ENCODE measurements at regions not wholly inside any gene's neighbourhood (a gene's known extent, or its start where the extent isn't known, plus 50 kb on each side); places are given as distances from the start of the nearest gene placed in this dataset.

GRCh38 chr6:78561015-78561414, 306.3 kb upstream of the IRAK1BP1 start:
- DNase-seq (ENCODE audit: low read depth, low spot score), result no peak
- H3K9me3 ChIP-seq (ENCODE audit: control insufficient read depth, insufficient read depth, low read length), result peaks cover 2% of the 10 kb centered on the region; the same call in 1 of the 2 replicates
- no peak overlapping the region for H3K27ac ChIP-seq (ENCODE audit: low read length)
- H3K36me3 ChIP-seq (ENCODE audit: control insufficient read depth, insufficient read depth, low read length), result no peaks in the 10 kb centered on the region
- no peaks in the 10 kb centered on the region for H3K27me3 ChIP-seq (ENCODE audit: control insufficient read depth, insufficient read depth, low read length)
- no peak overlapping the region for H3K4me3 ChIP-seq (ENCODE audit: low read length)
- H3K4me1 ChIP-seq (ENCODE audit: control insufficient read depth, insufficient read depth, low read length), result no peaks in the 10 kb centered on the region

DNA sequence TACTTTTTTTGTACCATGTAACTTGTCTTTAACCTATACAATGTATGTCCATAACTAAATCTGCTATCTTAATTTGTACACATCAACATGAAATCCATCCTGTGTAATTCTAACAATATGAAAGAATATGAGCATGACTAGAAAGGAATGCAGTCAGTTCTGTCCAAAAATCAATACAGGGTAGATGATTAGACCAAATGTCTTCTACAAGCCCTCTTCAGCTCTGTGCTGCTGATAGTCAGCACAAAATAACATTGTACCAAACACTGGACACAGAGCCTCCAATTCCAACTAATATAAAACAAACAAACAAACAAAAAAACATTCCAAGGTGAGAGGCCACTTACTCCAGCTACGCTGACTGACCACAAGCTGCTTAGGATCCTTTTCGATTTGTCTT, 301.4 kb upstream of the IRAK1BP1 start:
- Histone ChIP-seq H3K9me3 (ENCODE audit: control insufficient read depth, insufficient read depth, low read length) (no peaks in the 10 kb centered on the region), H3K36me3 (ENCODE audit: control insufficient read depth, insufficient read depth, low read length) (no peaks in the 10 kb centered on the region), H3K4me3 (ENCODE audit: low read length) (no peak overlapping the region), H3K4me1 (ENCODE audit: control insufficient read depth, insufficient read depth, low read length) (no peaks in the 10 kb centered on the region; the same call in 1 of the 2 replicates), H3K27me3 (ENCODE audit: control insufficient read depth, insufficient read depth, low read length) (no peaks in the 10 kb centered on the region), H3K27ac (ENCODE audit: low read length) (no peak overlapping the region)
- DNase-seq (ENCODE audit: low read depth, low spot score), result no peak
- WGBS (ENCODE audit: insufficient coverage, insufficient read length), result no CpG with 5 or more reads among the region's 2 CpGs

GRCh38 chr6:78570044-78570443, 297.3 kb upstream of the IRAK1BP1 start:
- no CpG with 5 or more reads among the region's 1 CpG for WGBS (ENCODE audit: insufficient coverage, insufficient read length)
- no peak overlapping the region for H3K4me3 ChIP-seq (ENCODE audit: low read length)
- no peaks in the 10 kb centered on the region; the same call in 1 of the 2 replicates for H3K4me1 ChIP-seq (ENCODE audit: control insufficient read depth, insufficient read depth, low read length)

GRCh38 chr6:78577585-78577984, 289.8 kb upstream of the IRAK1BP1 start:
- Histone ChIP-seq H3K27ac (ENCODE audit: low read length) (no peak overlapping the region), H3K27me3 (ENCODE audit: control insufficient read depth, insufficient read depth, low read length) (no peaks in the 10 kb centered on the region), H3K4me1 (ENCODE audit: control insufficient read depth, insufficient read depth, low read length) (peaks cover 2% of the 10 kb centered on the region; the same call in 1 of the 2 replicates), H3K4me3 (ENCODE audit: low read length) (no peak overlapping the region), H3K36me3 (ENCODE audit: control insufficient read depth, insufficient read depth, low read length) (no peaks in the 10 kb centered on the region), H3K9me3 (ENCODE audit: control insufficient read depth, insufficient read depth, low read length) (no peaks in the 10 kb centered on the region)
- DNase-seq (ENCODE audit: low read depth, low spot score), result no peak
- WGBS (ENCODE audit: insufficient coverage, insufficient read length), result no CpG with 5 or more reads among the region's 1 CpG

More at GRCh38 chr6:78570044-78570443, 297.3 kb upstream of the IRAK1BP1 start:
- Histone ChIP-seq H3K36me3 (ENCODE audit: control insufficient read depth, insufficient read depth, low read length) (no peaks in the 10 kb centered on the region), H3K27me3 (ENCODE audit: control insufficient read depth, insufficient read depth, low read length) (no peaks in the 10 kb centered on the region), H3K9me3 (ENCODE audit: control insufficient read depth, insufficient read depth, low read length) (no peaks in the 10 kb centered on the region), H3K27ac (ENCODE audit: low read length) (no peak overlapping the region)
- peak; percentile 16 for DNase-seq (ENCODE audit: low read depth, low spot score)

DNA sequence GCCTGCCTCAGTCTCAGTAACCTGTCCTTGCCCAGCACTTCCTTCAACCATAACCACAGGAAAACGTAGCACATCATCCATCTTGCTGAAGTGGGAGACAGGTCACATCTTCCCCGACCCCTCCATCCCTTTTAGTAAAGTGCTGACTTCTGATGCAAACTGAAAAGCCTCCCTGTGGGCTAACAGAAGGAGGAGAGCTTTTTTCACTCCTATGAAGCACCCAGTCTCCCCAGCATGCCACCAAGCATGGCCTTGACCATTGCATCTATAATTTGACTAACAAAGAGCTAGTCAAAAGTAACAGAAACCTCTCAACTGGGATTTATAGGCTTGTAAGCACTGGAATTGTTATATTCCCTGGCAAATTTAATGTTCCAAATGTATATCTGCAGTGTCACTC, 288.9 kb upstream of the IRAK1BP1 start:
- DNase-seq (ENCODE audit: low read depth, low spot score), result no peak
- Histone ChIP-seq H3K4me3 (ENCODE audit: low read length) (no peak overlapping the region), H3K36me3 (ENCODE audit: control insufficient read depth, insufficient read depth, low read length) (no peaks in the 10 kb centered on the region), H3K4me1 (ENCODE audit: control insufficient read depth, insufficient read depth, low read length) (peaks cover 2% of the 10 kb centered on the region; the same call in 1 of the 2 replicates), H3K9me3 (ENCODE audit: control insufficient read depth, insufficient read depth, low read length) (no peaks in the 10 kb centered on the region), H3K27me3 (ENCODE audit: control insufficient read depth, insufficient read depth, low read length) (no peaks in the 10 kb centered on the region), H3K27ac (ENCODE audit: low read length) (no peak overlapping the region)
- no CpG with 5 or more reads among the region's 2 CpGs for WGBS (ENCODE audit: insufficient coverage, insufficient read length)

- Histone ChIP-seq H3K27ac (ENCODE audit: low read length) (no peak overlapping the region), H3K4me3 (ENCODE audit: low read length) (no peak overlapping the region), H3K9me3 (ENCODE audit: control insufficient read depth, insufficient read depth, low read length) (no peaks in the 10 kb centered on the region), H3K27me3 (ENCODE audit: control insufficient read depth, insufficient read depth, low read length) (no peaks in the 10 kb centered on the region), H3K4me1 (ENCODE audit: control insufficient read depth, insufficient read depth, low read length) (peaks cover 2% of the 10 kb centered on the region; the same call in 1 of the 2 replicates), H3K36me3 (ENCODE audit: control insufficient read depth, insufficient read depth, low read length) (no peaks in the 10 kb centered on the region)
- WGBS (ENCODE audit: insufficient coverage, insufficient read length), result no CpG with 5 or more reads among the region's 2 CpGs
- DNase-seq (ENCODE audit: low read depth, low spot score), result no peak
Observed at GRCh38 chr6:78580923-78581322, 286.4 kb upstream of the IRAK1BP1 start.

DNA sequence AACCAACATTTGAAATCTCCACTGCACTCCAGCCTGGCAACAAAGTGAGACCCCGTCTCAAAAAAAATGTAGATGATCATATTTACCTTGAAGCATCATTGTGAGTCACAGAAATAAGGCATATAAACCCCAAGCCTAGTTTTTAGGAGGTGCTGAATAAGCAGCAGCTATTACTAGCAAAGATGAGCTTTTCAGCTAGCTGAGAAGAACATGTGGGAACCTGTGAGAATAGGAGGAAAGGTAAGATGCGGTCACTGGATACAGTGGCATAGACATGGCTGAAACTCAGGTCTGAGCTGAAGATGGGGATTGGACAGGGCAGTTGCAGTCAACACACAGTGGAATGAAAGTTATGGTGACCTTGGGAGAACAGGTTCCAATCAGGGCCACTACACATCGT, 284.3 kb upstream of the IRAK1BP1 start:
- H3K9me3 ChIP-seq (ENCODE audit: control insufficient read depth, insufficient read depth, low read length), result no peaks in the 10 kb centered on the region
- no peak for DNase-seq (ENCODE audit: low read depth, low spot score)
- H3K4me1 ChIP-seq (ENCODE audit: control insufficient read depth, insufficient read depth, low read length), result peaks cover 2% of the 10 kb centered on the region; the same call in 1 of the 2 replicates
- no peak overlapping the region for H3K27ac ChIP-seq (ENCODE audit: low read length)
- no peaks in the 10 kb centered on the region for H3K27me3 ChIP-seq (ENCODE audit: control insufficient read depth, insufficient read depth, low read length)
- no peaks in the 10 kb centered on the region for H3K36me3 ChIP-seq (ENCODE audit: control insufficient read depth, insufficient read depth, low read length)
- no CpG with 5 or more reads among the region's 3 CpGs for WGBS (ENCODE audit: insufficient coverage, insufficient read length)
- H3K4me3 ChIP-seq (ENCODE audit: low read length), result no peak overlapping the region

DNA sequence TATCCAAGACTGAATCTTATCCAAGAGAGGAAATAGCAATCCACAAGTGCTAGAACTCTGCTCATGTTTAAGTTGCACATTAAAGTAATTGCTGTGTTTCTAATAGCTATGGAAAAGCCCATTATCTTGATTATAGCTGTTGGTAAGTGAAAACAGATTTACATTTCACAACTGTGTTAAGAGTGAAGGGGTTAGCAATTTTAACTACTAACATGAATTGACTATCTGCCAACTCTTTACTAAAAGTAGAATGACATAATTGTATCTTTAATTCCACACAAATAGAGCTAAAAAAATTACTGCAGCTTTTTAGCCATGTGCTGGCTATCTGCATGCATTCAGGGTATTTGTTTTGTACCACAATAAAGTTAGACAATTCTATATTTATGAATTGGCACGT, 277.9 kb upstream of the IRAK1BP1 start:
- Histone ChIP-seq H3K9me3 (ENCODE audit: control insufficient read depth, insufficient read depth, low read length) (no peaks in the 10 kb centered on the region), H3K4me3 (ENCODE audit: low read length) (no peak overlapping the region), H3K36me3 (ENCODE audit: control insufficient read depth, insufficient read depth, low read length) (no peaks in the 10 kb centered on the region), H3K4me1 (ENCODE audit: control insufficient read depth, insufficient read depth, low read length) (no peaks in the 10 kb centered on the region), H3K27ac (ENCODE audit: low read length) (no peak overlapping the region), H3K27me3 (ENCODE audit: control insufficient read depth, insufficient read depth, low read length) (no peaks in the 10 kb centered on the region)
- no peak for DNase-seq (ENCODE audit: low read depth, low spot score)
- no CpG with 5 or more reads among the region's 1 CpG for WGBS (ENCODE audit: insufficient coverage, insufficient read length)

DNA sequence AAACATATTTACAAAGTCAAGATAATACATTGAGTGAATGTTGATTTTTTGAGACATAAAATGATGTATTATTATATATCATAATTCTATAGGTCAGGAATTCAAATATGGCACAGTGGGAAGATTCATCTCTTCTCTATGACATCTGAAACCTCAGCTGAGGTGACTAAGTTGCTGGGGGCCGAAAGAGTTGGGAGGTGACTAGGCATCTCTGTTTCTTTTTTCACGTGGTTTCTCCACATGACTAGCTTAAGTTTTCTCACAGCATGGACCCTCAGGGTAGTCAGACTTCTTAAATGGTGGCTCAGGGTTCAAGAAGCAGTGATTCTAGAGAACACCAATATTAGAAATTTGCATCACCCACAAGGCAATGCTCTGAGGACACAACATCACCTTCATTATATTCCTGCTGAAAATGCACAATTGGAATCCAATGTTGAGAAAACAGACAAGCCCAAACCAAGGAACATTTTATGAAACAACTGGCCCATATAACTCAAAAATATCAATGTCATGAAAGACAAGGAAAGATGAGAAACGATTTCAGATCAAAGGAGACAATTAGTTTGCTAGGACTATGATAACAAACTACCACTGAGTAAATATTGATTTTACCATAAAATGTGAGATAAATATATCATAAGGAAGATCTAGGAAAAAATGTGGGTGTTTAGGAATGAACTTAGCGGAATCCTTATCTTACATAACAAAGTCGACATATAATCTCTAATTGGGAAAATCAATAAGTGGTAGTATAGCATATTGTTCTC, 273.3 kb upstream of the IRAK1BP1 start:
- Histone ChIP-seq H3K4me3 (ENCODE audit: low read length) (no peak overlapping the region), H3K4me1 (ENCODE audit: control insufficient read depth, insufficient read depth, low read length) (no peaks in the 10 kb centered on the region), H3K36me3 (ENCODE audit: control insufficient read depth, insufficient read depth, low read length) (no peaks in the 10 kb centered on the region), H3K27me3 (ENCODE audit: control insufficient read depth, insufficient read depth, low read length) (no peaks in the 10 kb centered on the region), H3K27ac (ENCODE audit: low read length) (no peak overlapping the region), H3K9me3 (ENCODE audit: control insufficient read depth, insufficient read depth, low read length) (no peaks in the 10 kb centered on the region)
- no CpG with 5 or more reads among the region's 5 CpGs for WGBS (ENCODE audit: insufficient coverage, insufficient read length)
- DNase-seq (ENCODE audit: low read depth, low spot score), result no peak

- no peaks in the 10 kb centered on the region for H3K9me3 ChIP-seq (ENCODE audit: control insufficient read depth, insufficient read depth, low read length)
- H3K4me3 ChIP-seq (ENCODE audit: low read length), result no peak overlapping the region
- no peak for DNase-seq (ENCODE audit: low read depth, low spot score)
- H3K27me3 ChIP-seq (ENCODE audit: control insufficient read depth, insufficient read depth, low read length), result no peaks in the 10 kb centered on the region
- no peak overlapping the region for H3K27ac ChIP-seq (ENCODE audit: low read length)
- H3K4me1 ChIP-seq (ENCODE audit: control insufficient read depth, insufficient read depth, low read length), result no peaks in the 10 kb centered on the region
- H3K36me3 ChIP-seq (ENCODE audit: control insufficient read depth, insufficient read depth, low read length), result no peaks in the 10 kb centered on the region
- whole genome bisulfite sequencing (ENCODE audit: insufficient coverage, insufficient read length), result no CpG with 5 or more reads among the region's 2 CpGs
Observed at GRCh38 chr6:78594668-78595066, 272.7 kb upstream of the IRAK1BP1 start.

GRCh38 chr6:78597966-78598365, 269.4 kb upstream of the IRAK1BP1 start:
- WGBS (ENCODE audit: insufficient coverage, insufficient read length), result no CpG with 5 or more reads among the region's 5 CpGs

More at GRCh38 chr6:78597966-78598365, 269.4 kb upstream of the IRAK1BP1 start:
- no peak for DNase-seq (ENCODE audit: low read depth, low spot score)
- H3K4me1 ChIP-seq (ENCODE audit: control insufficient read depth, insufficient read depth, low read length), result no peaks in the 10 kb centered on the region
- no peak overlapping the region for H3K4me3 ChIP-seq (ENCODE audit: low read length)
- no peaks in the 10 kb centered on the region for H3K36me3 ChIP-seq (ENCODE audit: control insufficient read depth, insufficient read depth, low read length)
- no peaks in the 10 kb centered on the region for H3K9me3 ChIP-seq (ENCODE audit: control insufficient read depth, insufficient read depth, low read length)
- no peak overlapping the region for H3K27ac ChIP-seq (ENCODE audit: low read length)
- no peaks in the 10 kb centered on the region for H3K27me3 ChIP-seq (ENCODE audit: control insufficient read depth, insufficient read depth, low read length)

All from iPS DF 6.9 (cell line).